Sigmoid colon (tissue), 4 donors: ENCODE measurements at regions not wholly inside any gene's neighbourhood (a gene's known extent, or its start where the extent isn't known, plus 50 kb on each side); places are given as distances from the start of the nearest gene placed in this dataset.

Experiments used
- EP300 ChIP-seq, 4 donors: sonication (generic); formaldehyde crosslinking; IDR thresholded peaks; one replicate each; pipeline ENCODE4 v1.6.1; 2017; ENCODE audit warnings: antibody characterized with exemption in 4 of 4
- POLR2A ChIP-seq, 2 donors: fragments of 450-650 bp; IDR thresholded peaks; one replicate each; pipeline ENCODE4 v1.6.1; 2016; ENCODE audit warnings: antibody characterized with exemption in 2 of 2, mild to moderate bottlenecking in 2 of 2, moderate library complexity in 2 of 2
- POLR2AphosphoS5 ChIP-seq, 4 donors: sonication (generic); formaldehyde crosslinking; IDR thresholded peaks; one replicate each; pipeline ENCODE4 v1.6.1; 2017; ENCODE audit warnings: antibody characterized with exemption in 4 of 4
- TF ChIP-seq, protein P1 (sequence below), 4 experiments: fragments of 450-650 bp in 3 of 4; fragments of 200-600 bp in 1 of 4; IDR thresholded peaks; one replicate each; pipeline ENCODE4 v1.5.1; 2016 to 2019; ENCODE audit warnings: antibody characterized with exemption in 4 of 4, mild to moderate bottlenecking in 3 of 4, moderate library complexity in 2 of 4

DNA sequence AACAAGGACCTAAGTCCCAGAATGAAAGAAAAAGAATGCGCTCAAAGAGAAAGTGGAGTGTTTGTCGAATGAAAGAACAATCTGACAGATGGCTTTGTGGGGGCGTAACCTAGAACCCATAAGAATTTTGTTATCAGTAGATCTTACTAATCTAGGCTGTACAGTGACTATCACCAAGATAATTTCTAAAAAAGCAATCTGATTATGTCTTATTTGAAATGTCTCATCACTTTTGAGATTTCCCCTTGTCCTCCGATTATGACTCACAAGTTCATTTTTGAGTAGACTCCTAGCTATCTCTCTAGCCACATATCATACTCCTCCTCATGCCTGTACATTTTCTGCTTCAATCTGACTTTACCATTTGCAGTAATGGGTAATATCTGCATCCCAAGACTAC is 135.6 kb upstream of the SMARCA2 start:
- TF ChIP-seq, protein P1, sequence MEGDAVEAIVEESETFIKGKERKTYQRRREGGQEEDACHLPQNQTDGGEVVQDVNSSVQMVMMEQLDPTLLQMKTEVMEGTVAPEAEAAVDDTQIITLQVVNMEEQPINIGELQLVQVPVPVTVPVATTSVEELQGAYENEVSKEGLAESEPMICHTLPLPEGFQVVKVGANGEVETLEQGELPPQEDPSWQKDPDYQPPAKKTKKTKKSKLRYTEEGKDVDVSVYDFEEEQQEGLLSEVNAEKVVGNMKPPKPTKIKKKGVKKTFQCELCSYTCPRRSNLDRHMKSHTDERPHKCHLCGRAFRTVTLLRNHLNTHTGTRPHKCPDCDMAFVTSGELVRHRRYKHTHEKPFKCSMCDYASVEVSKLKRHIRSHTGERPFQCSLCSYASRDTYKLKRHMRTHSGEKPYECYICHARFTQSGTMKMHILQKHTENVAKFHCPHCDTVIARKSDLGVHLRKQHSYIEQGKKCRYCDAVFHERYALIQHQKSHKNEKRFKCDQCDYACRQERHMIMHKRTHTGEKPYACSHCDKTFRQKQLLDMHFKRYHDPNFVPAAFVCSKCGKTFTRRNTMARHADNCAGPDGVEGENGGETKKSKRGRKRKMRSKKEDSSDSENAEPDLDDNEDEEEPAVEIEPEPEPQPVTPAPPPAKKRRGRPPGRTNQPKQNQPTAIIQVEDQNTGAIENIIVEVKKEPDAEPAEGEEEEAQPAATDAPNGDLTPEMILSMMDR (IDR thresholded peaks at IDR 0.05) = no peak
- no peak for TF ChIP-seq EP300 (IDR thresholded peaks at IDR 0.05)
- no peak for TF ChIP-seq POLR2A (IDR thresholded peaks at IDR 0.05)
- TF ChIP-seq POLR2AphosphoS5 (IDR thresholded peaks at IDR 0.05) = no peak
